ENCODE measurements at regions not wholly inside any gene's neighbourhood (a gene's known extent, or its start where the extent isn't known, plus 50 kb on each side); places are given as distances from the start of the nearest gene placed in this dataset.

DNA sequence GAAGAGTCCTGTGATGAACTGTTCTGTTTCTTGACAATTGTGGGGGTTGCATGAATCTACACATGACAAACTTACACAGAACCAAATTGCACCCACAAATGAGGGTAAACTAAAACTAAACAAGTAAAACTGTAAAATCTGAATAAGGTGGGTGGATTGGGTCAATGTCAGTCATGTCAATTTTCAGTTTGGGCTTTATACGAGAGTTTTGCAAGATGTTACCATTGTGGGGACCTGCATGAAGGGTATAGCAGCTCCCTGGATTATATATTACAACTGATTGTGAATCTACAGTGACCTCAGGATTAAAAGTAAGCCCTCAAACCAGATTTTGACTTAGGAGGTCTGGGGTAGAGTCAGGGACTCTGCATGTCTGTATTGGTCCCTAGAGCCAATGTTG is 101.5 kb upstream of the LHX5 start:
- peaks cover 12% of the 10 kb centered on the region for H3K27me3 Mint-ChIP-seq (ENCODE audit: unreplicated experiment)
- DNase-seq = no peak
- no peak overlapping the region for H3K27ac Mint-ChIP-seq (ENCODE audit: unreplicated experiment)
- H3K36me3 Mint-ChIP-seq (ENCODE audit: unreplicated experiment) = no peaks in the 10 kb centered on the region
- TF ChIP-seq, protein P1, sequence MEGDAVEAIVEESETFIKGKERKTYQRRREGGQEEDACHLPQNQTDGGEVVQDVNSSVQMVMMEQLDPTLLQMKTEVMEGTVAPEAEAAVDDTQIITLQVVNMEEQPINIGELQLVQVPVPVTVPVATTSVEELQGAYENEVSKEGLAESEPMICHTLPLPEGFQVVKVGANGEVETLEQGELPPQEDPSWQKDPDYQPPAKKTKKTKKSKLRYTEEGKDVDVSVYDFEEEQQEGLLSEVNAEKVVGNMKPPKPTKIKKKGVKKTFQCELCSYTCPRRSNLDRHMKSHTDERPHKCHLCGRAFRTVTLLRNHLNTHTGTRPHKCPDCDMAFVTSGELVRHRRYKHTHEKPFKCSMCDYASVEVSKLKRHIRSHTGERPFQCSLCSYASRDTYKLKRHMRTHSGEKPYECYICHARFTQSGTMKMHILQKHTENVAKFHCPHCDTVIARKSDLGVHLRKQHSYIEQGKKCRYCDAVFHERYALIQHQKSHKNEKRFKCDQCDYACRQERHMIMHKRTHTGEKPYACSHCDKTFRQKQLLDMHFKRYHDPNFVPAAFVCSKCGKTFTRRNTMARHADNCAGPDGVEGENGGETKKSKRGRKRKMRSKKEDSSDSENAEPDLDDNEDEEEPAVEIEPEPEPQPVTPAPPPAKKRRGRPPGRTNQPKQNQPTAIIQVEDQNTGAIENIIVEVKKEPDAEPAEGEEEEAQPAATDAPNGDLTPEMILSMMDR (IDR thresholded peaks at IDR 0.05; ENCODE audit: partially characterized antibody, unreplicated experiment) = no peak
- H3K9me3 Mint-ChIP-seq (ENCODE audit: unreplicated experiment) = peaks cover 4% of the 10 kb centered on the region
- H3K4me3 Mint-ChIP-seq (ENCODE audit: unreplicated experiment) = no peak overlapping the region
- H3K4me1 Mint-ChIP-seq (ENCODE audit: low read depth, unreplicated experiment) = no peaks in the 10 kb centered on the region

DNA sequence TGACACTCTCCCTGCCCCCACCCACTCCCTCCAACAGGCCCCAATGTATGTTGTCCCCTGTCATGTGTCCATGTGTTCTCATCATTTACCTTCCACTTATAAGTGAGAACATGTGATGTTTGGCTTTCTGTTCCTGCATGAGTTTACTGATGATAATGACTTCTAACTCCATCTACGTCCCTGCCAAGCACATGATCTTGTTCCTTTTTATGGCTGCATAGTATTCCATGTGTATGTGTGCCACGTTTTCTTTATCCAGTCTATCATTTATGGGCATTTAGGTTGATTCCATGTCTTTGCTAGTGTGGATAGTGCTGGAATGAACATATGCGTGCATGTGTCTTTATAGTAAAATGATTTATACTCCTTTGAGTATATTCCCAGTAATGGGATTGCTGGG is 100.0 kb upstream of the LHX5 start:
- Mint-ChIP-seq H3K4me1 (ENCODE audit: low read depth, unreplicated experiment) (no peaks in the 10 kb centered on the region), H3K4me3 (ENCODE audit: unreplicated experiment) (no peak overlapping the region), H3K36me3 (ENCODE audit: unreplicated experiment) (no peaks in the 10 kb centered on the region), H3K27me3 (ENCODE audit: unreplicated experiment) (peaks cover 10% of the 10 kb centered on the region), H3K27ac (ENCODE audit: unreplicated experiment) (no peak overlapping the region), H3K9me3 (ENCODE audit: unreplicated experiment) (peaks cover 2% of the 10 kb centered on the region)
- no peak for DNase-seq
- TF ChIP-seq, protein P1 (IDR thresholded peaks at IDR 0.05; ENCODE audit: partially characterized antibody, unreplicated experiment) = no peak

DNA sequence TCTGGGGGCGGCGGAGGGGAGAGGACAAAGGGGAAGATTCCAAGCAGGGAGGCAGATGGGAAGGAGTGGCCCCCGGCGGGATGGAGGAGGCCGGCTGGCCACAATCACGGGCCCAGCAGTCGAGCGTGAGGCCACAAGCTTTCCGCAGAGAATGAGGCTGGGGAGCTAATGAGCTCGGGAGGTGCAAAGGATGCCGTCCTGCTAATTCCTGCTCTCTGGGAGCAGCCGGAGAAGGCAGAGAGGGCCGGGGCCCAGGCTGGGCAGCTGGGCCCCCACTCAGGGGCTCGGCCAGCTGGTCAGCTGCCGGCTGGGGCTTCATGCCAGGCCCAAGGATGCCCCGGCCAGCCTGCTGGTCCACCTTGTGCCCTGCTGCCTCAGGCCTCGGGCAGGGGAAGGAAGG is 98.1 kb upstream of the LHX5 start:
- no peak for DNase-seq
- Mint-ChIP-seq H3K36me3 (ENCODE audit: unreplicated experiment) (no peaks in the 10 kb centered on the region), H3K4me3 (ENCODE audit: unreplicated experiment) (no peak overlapping the region), H3K4me1 (ENCODE audit: low read depth, unreplicated experiment) (no peaks in the 10 kb centered on the region), H3K27me3 (ENCODE audit: unreplicated experiment) (peaks cover 3% of the 10 kb centered on the region), H3K27ac (ENCODE audit: unreplicated experiment) (no peak overlapping the region), H3K9me3 (ENCODE audit: unreplicated experiment) (peaks cover 2% of the 10 kb centered on the region)
- TF ChIP-seq, protein P1 (IDR thresholded peaks at IDR 0.05; ENCODE audit: partially characterized antibody, unreplicated experiment) = no peak

DNA sequence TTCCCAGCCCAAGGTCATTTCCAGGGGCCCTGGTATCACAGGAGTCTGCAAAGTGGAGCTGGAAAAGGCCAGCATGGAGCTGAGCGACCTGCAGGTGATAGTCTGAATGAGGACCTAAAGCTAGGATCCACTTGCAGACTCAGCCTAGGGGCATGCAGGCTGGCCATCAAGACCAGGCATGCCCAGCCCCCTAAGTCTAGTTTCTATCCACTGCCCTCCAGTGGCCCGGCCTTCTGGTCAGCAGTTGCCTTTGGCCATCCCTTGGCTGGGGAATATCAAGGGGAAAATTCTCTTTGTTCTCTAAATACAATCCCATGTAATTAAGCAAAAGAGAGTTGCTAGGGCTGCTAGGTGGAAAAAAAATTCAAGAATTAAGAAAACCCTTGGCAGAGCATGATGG is 96.3 kb upstream of the LHX5 start:
- DNase-seq = no peak
- Mint-ChIP-seq H3K27me3 (ENCODE audit: unreplicated experiment) (peaks cover 3% of the 10 kb centered on the region), H3K4me1 (ENCODE audit: low read depth, unreplicated experiment) (no peaks in the 10 kb centered on the region), H3K9me3 (ENCODE audit: unreplicated experiment) (peaks cover 2% of the 10 kb centered on the region), H3K4me3 (ENCODE audit: unreplicated experiment) (no peak overlapping the region), H3K36me3 (ENCODE audit: unreplicated experiment) (no peaks in the 10 kb centered on the region), H3K27ac (ENCODE audit: unreplicated experiment) (no peak overlapping the region)
- TF ChIP-seq, protein P1 (IDR thresholded peaks at IDR 0.05; ENCODE audit: partially characterized antibody, unreplicated experiment) = no peak

DNA sequence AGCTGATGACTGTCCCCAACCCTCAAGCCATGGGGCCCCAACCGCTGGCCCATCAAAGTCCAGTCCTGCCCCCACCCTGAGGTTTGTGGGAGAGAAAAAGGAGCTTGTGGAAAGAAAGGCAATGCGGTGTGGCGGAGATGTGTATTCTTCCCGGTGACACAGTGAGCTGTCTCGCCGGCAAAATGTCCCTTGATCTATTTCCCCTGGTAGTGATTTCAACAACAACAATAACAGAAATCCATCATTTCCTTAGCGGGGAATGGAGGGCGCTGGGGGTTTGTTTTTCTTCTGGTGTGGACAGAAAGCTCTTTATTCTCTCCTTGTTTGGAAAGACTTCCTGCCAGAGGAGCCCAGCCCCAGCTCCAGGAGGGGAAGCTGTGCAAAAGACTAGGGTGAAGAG is 93.7 kb upstream of the LHX5 start:
- Mint-ChIP-seq H3K4me3 (ENCODE audit: unreplicated experiment) (no peak overlapping the region), H3K36me3 (ENCODE audit: unreplicated experiment) (no peaks in the 10 kb centered on the region), H3K4me1 (ENCODE audit: low read depth, unreplicated experiment) (no peaks in the 10 kb centered on the region), H3K9me3 (ENCODE audit: unreplicated experiment) (no peaks in the 10 kb centered on the region), H3K27ac (ENCODE audit: unreplicated experiment) (no peak overlapping the region), H3K27me3 (ENCODE audit: unreplicated experiment) (no peaks in the 10 kb centered on the region)
- no peak for DNase-seq
- TF ChIP-seq, protein P1 (IDR thresholded peaks at IDR 0.05; ENCODE audit: partially characterized antibody, unreplicated experiment) = no peak
